OCI-LY1 (cell line): ENCODE measurements at regions not wholly inside any gene's neighbourhood (a gene's known extent, or its start where the extent isn't known, plus 50 kb on each side); places are given as distances from the start of the nearest gene placed in this dataset.

ENCODE experiments used
- EZH2 ChIP-seq: fragments of 200-600 bp; sonication (generic), shearing (Covaris generic); IDR thresholded peaks from 2 replicates; pipeline ENCODE4 v1.8.0; 2017; ENCODE audit warnings: borderline replicate concordance, mixed run types, mild to moderate bottlenecking, antibody characterized with exemption, low read length, moderate library complexity, mixed read lengths
- TF ChIP-seq, protein P1 (sequence below): fragments of 200-600 bp; sonication (generic), shearing (Covaris generic); IDR thresholded peaks from 2 replicates; pipeline ENCODE4 v1.5.1; 2017; ENCODE audit warnings: mild to moderate bottlenecking, antibody characterized with exemption, low read length, moderate library complexity, mixed read lengths

DNA sequence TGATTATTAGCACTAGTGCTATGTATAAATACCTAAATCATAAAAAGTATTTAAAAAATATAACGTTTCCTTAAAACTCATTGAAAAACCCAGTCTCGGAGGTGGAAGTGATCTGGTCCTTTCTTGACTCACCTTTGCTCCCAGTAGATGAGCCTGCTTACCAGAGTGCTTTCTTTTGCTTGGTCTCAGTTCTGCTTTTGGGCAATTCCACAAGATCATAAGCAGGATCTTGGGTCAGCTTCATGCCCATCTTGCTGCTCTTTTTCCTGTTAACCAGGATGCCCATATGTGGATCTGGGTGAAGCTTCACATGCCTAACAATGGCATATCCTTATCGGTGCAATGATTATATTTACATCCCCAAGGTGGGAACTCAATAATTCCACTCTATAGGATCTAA lies 332.1 kb upstream of the FAM98A start:
- TF ChIP-seq, protein P1, sequence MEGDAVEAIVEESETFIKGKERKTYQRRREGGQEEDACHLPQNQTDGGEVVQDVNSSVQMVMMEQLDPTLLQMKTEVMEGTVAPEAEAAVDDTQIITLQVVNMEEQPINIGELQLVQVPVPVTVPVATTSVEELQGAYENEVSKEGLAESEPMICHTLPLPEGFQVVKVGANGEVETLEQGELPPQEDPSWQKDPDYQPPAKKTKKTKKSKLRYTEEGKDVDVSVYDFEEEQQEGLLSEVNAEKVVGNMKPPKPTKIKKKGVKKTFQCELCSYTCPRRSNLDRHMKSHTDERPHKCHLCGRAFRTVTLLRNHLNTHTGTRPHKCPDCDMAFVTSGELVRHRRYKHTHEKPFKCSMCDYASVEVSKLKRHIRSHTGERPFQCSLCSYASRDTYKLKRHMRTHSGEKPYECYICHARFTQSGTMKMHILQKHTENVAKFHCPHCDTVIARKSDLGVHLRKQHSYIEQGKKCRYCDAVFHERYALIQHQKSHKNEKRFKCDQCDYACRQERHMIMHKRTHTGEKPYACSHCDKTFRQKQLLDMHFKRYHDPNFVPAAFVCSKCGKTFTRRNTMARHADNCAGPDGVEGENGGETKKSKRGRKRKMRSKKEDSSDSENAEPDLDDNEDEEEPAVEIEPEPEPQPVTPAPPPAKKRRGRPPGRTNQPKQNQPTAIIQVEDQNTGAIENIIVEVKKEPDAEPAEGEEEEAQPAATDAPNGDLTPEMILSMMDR: no peak
- TF ChIP-seq EZH2: no peak
